ENCODE measurements at regions not wholly inside any gene's neighbourhood (a gene's known extent, or its start where the extent isn't known, plus 50 kb on each side); places are given as distances from the start of the nearest gene placed in this dataset.

GRCh38 chr11:32200136-32200847 is 109.4 kb downstream of the RCN1 start:
- TF ChIP-seq POLR2A (IDR thresholded peaks at IDR 0.05) (no peak), CTCF (IDR thresholded peaks at IDR 0.05) (no peak)
